Astrocyte (in vitro differentiated cells and primary cell): ENCODE measurements at regions not wholly inside any gene's neighbourhood (a gene's known extent, or its start where the extent isn't known, plus 50 kb on each side); places are given as distances from the start of the nearest gene placed in this dataset.

Experiments
- CTCF ChIP-seq: IDR thresholded peaks from 2 replicates; pipeline ENCODE4 v1.5.1; 2011; ENCODE audit warnings: low read depth, mild to moderate bottlenecking, inconsistent platforms, low read length, moderate library complexity; ENCODE audit not compliant: insufficient read depth
- EZH2 ChIP-seq: IDR thresholded peaks from 2 replicates; pipeline ENCODE4 v1.6.1; 2012; ENCODE audit warnings: mild to moderate bottlenecking, low read length, inconsistent platforms; ENCODE audit not compliant: insufficient read depth

GRCh38 chr1:5554111-5554510, 438.1 kb downstream of the NPHP4 start:
- TF ChIP-seq EZH2 (no peak), CTCF (no peak)
